Glomerular visceral epithelial cell (primary cell): ENCODE measurements at regions not wholly inside any gene's neighbourhood (a gene's known extent, or its start where the extent isn't known, plus 50 kb on each side); places are given as distances from the start of the nearest gene placed in this dataset.

Experiments
- DNase-seq: peaks from one replicate; pipeline ENCODE4 v3.0.0-alpha.2; 2016; ENCODE audit errors: extremely low spot score

- no peak for DNase-seq
Measured at GRCh38 chr15:39207532-39208115, 373.3 kb upstream of the THBS1 start.

GRCh38 chr15:39208187-39208586 lies 372.7 kb upstream of the THBS1 start:
- DNase-seq, result no peak

DNA sequence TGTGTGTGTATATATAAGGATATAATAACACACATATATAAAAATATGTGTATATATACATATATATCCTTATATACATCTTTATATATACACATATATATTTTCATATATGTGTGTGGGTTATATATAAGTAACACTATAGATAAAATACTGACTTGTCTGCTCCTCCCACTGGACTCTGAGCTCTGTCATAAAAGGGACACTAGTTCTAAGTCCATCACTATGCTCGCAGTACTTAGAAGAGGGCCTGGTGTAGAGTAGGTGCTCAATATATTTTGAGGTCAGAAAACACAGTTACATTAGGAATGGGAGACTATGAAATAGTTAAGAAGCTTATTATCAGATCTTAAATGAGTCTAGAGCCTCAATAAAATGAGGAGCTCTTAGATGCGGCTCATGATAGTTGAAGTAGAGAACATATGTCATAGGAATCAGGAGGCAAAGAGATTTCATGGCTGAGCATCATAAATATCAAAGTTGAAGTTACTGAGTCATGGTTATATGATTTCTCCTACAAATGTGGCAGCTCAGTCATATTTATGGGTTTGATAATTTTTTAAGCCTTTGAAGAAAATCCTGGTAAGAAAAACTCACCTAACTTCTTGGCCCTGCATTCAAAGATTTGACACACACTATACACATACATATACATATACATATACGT lies 371.2 kb upstream of the THBS1 start:
- DNase-seq, result no peak

GRCh38 chr15:39211108-39211979 lies 369.5 kb upstream of the THBS1 start:
- DNase-seq, result no peak

DNA sequence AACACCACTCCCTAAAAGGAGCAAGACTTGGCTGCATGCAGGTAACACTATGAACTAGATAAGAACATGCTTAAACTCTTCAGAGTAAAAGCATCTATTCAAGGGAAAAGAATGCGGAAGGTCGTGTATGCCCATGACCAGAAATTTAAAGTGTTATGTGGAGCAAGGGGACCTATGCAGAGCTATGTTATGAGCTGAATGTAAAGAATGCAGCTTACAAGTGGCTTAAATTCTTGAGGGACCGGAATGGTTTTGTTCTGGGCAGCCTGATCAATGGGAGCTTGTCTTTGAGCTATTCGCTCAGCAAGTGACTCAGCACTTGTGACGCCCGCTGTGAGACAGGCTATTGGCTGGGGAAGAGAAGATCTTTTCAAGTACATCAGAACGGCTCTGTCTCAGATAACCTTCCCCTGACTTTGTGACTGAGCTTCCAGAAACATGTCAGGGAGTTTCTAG lies 367.5 kb upstream of the THBS1 start:
- DNase-seq, result peak; percentile 94

DNA sequence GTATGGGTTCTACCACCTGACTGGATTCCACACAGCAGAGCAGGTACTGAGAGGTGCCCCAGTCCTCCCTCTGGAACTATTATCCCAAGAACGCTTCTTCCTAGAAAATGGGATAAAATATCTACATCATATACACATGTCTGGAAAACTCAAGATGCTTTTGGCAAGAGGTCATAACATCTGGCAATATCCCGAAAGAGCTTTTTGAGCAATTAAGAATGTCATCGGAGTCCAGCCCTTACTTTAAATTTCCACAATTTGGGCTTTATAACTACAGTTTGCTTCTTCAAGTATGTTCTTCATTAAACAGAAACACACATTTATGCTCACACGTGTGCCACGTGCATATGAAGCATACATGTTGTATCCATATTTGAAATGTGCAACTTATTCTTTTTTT lies 365.9 kb upstream of the THBS1 start:
- no peak for DNase-seq

DNA sequence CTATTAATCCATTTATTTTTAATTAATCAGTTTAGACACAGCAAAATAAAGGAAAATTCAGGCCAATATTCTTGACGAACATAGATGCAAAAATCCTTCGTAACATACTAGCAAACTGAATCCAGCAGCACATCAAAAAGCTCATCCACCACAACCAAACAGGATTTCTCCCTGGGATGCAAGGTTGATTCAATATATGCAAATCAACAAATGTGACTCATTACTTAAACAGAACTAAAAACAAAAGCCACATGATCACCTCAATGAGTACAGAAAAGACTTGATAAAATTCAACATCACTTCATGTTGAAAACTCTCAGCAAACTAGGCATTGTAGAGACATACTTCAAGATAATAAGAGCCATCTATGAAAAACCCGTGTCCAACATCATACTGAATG lies 364.1 kb upstream of the THBS1 start:
- DNase-seq, result no peak

- DNase-seq, result no peak
Measured at GRCh38 chr15:39219608-39220007, 361.3 kb upstream of the THBS1 start.

DNA sequence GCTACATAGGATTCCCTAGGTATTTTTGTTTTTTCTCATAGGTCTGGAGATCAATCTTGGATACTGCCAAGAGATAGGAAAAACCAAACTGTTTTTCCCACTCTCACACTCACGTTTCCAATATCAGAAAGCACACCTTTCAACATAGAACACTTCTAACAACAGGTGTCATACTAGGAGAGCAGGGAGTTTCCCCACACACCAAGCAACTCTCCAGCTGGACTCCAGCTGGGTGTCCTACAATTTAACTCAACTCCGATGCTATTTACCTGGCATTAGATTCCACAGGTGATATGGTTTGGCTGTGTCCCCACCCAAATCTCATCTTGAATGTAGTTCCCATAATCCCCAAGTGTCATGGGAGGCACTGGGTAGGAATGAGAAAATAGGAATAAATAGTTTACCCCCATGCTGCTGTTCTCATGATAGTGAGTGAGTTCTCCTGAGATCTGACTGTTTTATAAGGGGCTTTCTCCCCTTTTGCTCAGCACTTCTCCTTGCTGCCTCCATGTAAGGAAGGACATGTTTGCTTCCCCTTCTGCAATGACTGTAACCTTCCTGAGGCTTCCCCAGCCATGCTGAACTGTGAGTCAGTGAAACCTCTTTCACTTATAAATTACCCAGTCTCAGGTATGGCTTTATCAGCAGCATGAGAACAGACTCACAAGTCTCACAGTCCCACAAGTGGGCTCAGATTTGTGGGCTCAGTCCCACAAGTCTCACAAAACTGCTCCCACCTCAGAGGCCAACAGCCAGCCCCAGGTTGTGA lies 354.5 kb upstream of the THBS1 start:
- DNase-seq, result peak; percentile 26

DNA sequence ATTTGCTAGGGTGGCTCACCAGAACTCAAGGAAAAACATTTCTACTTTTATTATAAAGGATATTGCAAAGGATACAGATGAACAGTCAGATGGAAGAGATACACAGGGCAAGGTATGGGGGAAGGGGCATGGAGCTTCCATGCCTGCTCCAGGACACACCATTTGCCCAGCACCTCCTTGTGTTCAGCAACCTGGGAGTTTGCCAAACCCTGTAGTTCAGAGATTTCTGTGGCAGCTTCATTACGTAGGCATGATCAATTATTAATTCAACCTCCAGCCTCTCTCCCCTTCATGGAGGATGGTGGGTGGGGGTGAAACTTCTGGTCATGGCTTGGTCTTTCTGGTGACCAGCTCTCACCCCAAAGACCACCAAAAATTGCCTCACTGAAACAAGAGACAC lies 353.9 kb upstream of the THBS1 start:
- DNase-seq, result peak; percentile 65

GRCh38 chr15:39228889-39229288 lies 352.0 kb upstream of the THBS1 start:
- DNase-seq, result no peak

- DNase-seq, result no peak
Measured at GRCh38 chr15:39230205-39230907, 350.5 kb upstream of the THBS1 start.

GRCh38 chr15:39230908-39231285 lies 350.0 kb upstream of the THBS1 start:
- no peak for DNase-seq

- DNase-seq, result peak; percentile 96
Measured at GRCh38 chr15:39232512-39232911, 348.4 kb upstream of the THBS1 start.

- DNase-seq, result peak; percentile 50
Measured at GRCh38 chr15:39235084-39235795, 345.6 kb upstream of the THBS1 start.

DNA sequence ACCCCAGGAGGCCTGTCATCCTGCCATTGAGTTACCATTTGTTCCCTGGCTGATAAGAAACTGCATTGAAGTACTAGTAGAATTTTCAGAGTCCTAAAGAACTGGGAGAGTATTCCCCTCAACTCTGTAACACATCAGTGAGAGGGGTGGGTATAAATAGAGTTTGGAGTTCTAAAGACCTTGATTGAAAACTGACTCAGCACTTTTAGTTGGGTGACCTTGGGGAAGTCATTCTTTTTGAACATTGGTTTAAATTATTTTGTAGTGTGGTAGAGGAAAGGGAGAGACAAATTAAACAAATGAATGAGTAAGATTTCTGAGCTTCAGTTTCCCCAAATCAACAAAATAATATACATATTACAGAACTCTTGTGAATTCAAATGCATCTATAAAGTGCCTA lies 344.5 kb upstream of the THBS1 start:
- no peak for DNase-seq

- DNase-seq, result no peak
Measured at GRCh38 chr15:39238443-39238842, 342.4 kb upstream of the THBS1 start.

- DNase-seq, result peak; percentile 63
Measured at GRCh38 chr15:39239562-39239961, 341.3 kb upstream of the THBS1 start.

DNA sequence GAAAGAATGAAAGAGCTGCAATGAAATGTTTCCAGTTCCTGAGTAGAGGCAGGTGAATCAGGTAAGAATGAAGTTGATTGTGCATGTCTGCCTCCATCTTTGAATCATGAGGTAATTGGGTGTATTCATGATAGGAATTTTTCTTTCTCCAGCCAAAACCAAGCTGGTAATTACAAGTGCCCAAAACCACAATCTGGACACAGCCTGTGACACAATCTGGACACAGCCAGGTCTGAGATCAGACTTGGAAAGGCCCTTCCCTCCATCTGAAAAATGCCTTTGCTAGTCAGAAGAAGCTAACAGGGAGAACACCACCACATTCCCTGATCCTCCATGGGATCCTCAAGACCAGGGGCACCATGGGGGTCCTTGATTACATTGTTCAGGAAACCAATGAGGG lies 338.5 kb upstream of the THBS1 start:
- DNase-seq, result peak; percentile 92

DNA sequence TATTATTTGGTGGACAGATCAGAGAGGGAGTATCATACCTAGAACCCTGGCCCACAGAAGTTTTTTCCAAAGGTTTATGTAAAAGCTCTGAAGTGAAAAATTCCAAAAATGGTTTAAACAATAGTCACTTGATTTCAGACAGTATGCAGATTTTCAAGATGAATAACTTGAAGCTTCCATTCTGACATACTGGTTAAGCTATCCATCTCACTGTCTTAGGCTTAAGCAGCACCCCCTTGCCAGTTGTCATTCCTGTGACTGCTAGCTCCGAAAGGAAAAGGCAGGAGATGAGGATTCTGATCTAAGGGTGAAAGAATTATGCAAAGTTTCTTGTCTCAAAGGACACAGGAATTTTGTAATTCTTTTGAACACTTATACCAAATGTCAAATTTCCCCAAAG lies 337.5 kb upstream of the THBS1 start:
- peak; percentile 84 for DNase-seq

GRCh38 chr15:39244776-39245175 lies 336.1 kb upstream of the THBS1 start:
- peak; percentile 48 for DNase-seq
